Kidney (tissue), 13 donors: ENCODE measurements at regions not wholly inside any gene's neighbourhood (a gene's known extent, or its start where the extent isn't known, plus 50 kb on each side); places are given as distances from the start of the nearest gene placed in this dataset.

ENCODE experiments used
- DNase-seq, 5 donors: peaks; one replicate each; pipeline ENCODE4 v3.0.0-alpha.2; 2013 to 2020
- FAIRE-seq: peaks from 2 replicates; lab custom pipeline; 2012; peaks lifted over from hg19 to GRCh38; lab: Jason Lieb, UNC
- H3K27ac ChIP-seq, 2 donors: one replicate each; pipeline ENCODE4 v1.7.0; 2013; ENCODE audit warnings: low read depth in 2 of 2, low read length in 2 of 2, inconsistent platforms in 1 of 2
- H3K27me3 ChIP-seq: one replicate; pipeline ENCODE4 v1.7.1; 2013; ENCODE audit warnings: low read length, inconsistent platforms; ENCODE audit not compliant: control insufficient read depth, insufficient read depth
- H3K36me3 ChIP-seq, 3 donors: one replicate each; pipeline versions ENCODE4 v1.7.0 to v1.7.1; 2013; ENCODE audit warnings: low read length in 3 of 3, control low read depth in 1 of 3, inconsistent platforms in 1 of 3; ENCODE audit not compliant: insufficient read depth in 3 of 3, control insufficient read depth in 2 of 3
- H3K4me1 ChIP-seq, 3 donors: one replicate each; pipeline versions ENCODE4 v1.7.0 to v1.7.1; 2013; ENCODE audit warnings: low read length in 3 of 3, inconsistent platforms in 1 of 3, low read depth in 1 of 3; ENCODE audit not compliant: control insufficient read depth in 2 of 3, insufficient read depth in 2 of 3
- H3K4me3 ChIP-seq, 3 donors: one replicate each; pipeline versions ENCODE4 v1.7.0 to v1.8.1; 2013; ENCODE audit warnings: low read length in 3 of 3, control low read depth in 1 of 3, inconsistent platforms in 1 of 3
- H3K9ac ChIP-seq, 3 donors: one replicate each; pipeline versions ENCODE4 v1.7.0 to v1.7.1; 2013; ENCODE audit warnings: low read length in 3 of 3, control low read depth in 1 of 3, inconsistent platforms in 1 of 3
- H3K9me3 ChIP-seq, 3 donors: one replicate each; pipeline versions ENCODE4 v1.7.0 to v1.7.1; 2013; ENCODE audit warnings: low read length in 3 of 3, control low read depth in 1 of 3, inconsistent platforms in 1 of 3; ENCODE audit not compliant: control insufficient read depth in 2 of 3, insufficient read depth in 1 of 3
- CTCF ChIP-seq: IDR thresholded peaks from 3 replicates; pipeline ENCODE4 v1.5.1; 2012; ENCODE audit warnings: mild to moderate bottlenecking, moderate library complexity, borderline replicate concordance; ENCODE audit not compliant: insufficient read depth; ENCODE audit errors: extremely low read depth
- intact Hi-C: fragments of 100-400 bp; cut with DNase I; formaldehyde crosslinking; loops from one replicate; pipeline ENCODE4 v1.11.1; 2022
- donor health status: control.
- donor health status: control.
- donor health status: control.
- donor health status: control.
- donor health status: control.
- donor health status: DM: yes; HTN: yes; CAD: no.
- donor health status: Normal renal cell carcinoma (clear cell type).

GRCh38 chr5:173781816-173782670 lies 106.1 kb upstream of the CPEB4 start:
- peak in 2 of 5 donors; percentile 40 to 91 for DNase-seq
- intact Hi-C loops = no loop called here
- TF ChIP-seq CTCF = no peak
- no peaks in the 10 kb centered on the region for H3K27me3 ChIP-seq
- peaks cover 0 to 12% (median 5%) of the 10 kb centered on the region in 3 donors for H3K4me1 ChIP-seq
- peak overlapping the region; percentile 66 to 68 for H3K27ac ChIP-seq
- no peaks in the 10 kb centered on the region for H3K36me3 ChIP-seq
- H3K9ac ChIP-seq = peak overlapping the region in 1 of 3 donors; percentile 2
- H3K9me3 ChIP-seq = no peaks in the 10 kb centered on the region
- no peak overlapping the region for H3K4me3 ChIP-seq
- FAIRE-seq = no peak

DNA sequence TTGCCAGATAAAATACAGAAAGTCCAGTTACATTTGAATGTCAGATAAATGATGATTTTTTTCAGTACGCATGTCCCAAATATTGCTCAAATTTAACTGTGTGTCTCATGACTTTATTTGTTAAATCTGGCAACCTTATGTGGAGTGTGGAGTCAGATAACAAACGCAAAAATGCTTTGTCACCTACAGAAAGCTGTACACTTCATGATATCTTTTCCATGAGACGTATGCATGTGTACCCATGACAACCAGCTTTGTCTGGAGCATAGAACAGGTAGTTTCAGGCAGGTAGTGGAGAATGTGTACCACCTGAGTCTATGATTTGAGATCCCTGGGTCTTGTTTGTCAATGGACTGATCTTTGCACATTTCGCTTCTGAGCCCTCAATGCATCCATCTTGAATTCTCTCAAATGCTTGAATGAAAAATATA lies 105.5 kb upstream of the CPEB4 start:
- Histone ChIP-seq H3K9me3 (no peaks in the 10 kb centered on the region), H3K36me3 (no peaks in the 10 kb centered on the region), H3K27ac (peak overlapping the region; percentile 66 to 68), H3K27me3 (no peaks in the 10 kb centered on the region), H3K4me3 (no peak overlapping the region), H3K4me1 (peaks cover 0 to 12% (median 5%) of the 10 kb centered on the region in 3 donors), H3K9ac (no peak overlapping the region)
- no peak for TF ChIP-seq CTCF
- DNase-seq (no peak), FAIRE-seq (no peak)
- intact Hi-C loops = no loop called here

- DNase-seq (peak in 4 of 5 donors; percentile 5 to 78 (median 72)), FAIRE-seq (no peak)
- TF ChIP-seq CTCF = no peak
- Histone ChIP-seq H3K27me3 (no peaks in the 10 kb centered on the region), H3K4me3 (no peak overlapping the region), H3K9ac (no peak overlapping the region), H3K27ac (no peak overlapping the region), H3K36me3 (no peaks in the 10 kb centered on the region), H3K9me3 (no peaks in the 10 kb centered on the region), H3K4me1 (peaks cover 0 to 12% (median 3%) of the 10 kb centered on the region in 3 donors)
- intact Hi-C loops = no loop called here
Observed at GRCh38 chr5:173783371-173783770, 104.8 kb upstream of the CPEB4 start.
